RWPE2 (cell line): ENCODE measurements at regions not wholly inside any gene's neighbourhood (a gene's known extent, or its start where the extent isn't known, plus 50 kb on each side); places are given as distances from the start of the nearest gene placed in this dataset.
A peak's percentile ranks its signal among the peaks of the same experiment; 100 is the strongest.

Source experiments
- ATAC-seq: fragments of 200-7000 bp; cut with Tn5 transposase; 3 replicates; pipeline ENCODE4 v1.9.1; 2021; ENCODE audit warnings: low read depth
- DNase-seq: peaks from one replicate; pipeline ENCODE4 v3.0.0-alpha.2; 2020; ENCODE audit warnings: low spot score
- H3K27ac ChIP-seq: fragments of 450-650 bp; 2 replicates; pipeline ENCODE4 v1.5.1; 2017; ENCODE audit warnings: mild to moderate bottlenecking; ENCODE audit not compliant: poor library complexity, severe bottlenecking
- H3K27me3 ChIP-seq: fragments of 250-450 bp; sonication (Bioruptor Pico); 2 replicates; pipeline ENCODE4 v1.5.1; 2021; ENCODE audit warnings: mild to moderate bottlenecking, moderate library complexity; ENCODE audit not compliant: insufficient read depth, poor library complexity, severe bottlenecking
- H3K36me3 ChIP-seq: fragments of 250-450 bp; sonication (Bioruptor Pico); 2 replicates; pipeline ENCODE4 v1.5.1; 2020; ENCODE audit warnings: low read depth, mild to moderate bottlenecking, moderate library complexity
- H3K4me1 ChIP-seq: fragments of 250-450 bp; sonication (Bioruptor Pico); 2 replicates; pipeline ENCODE4 v1.5.1; 2021; ENCODE audit warnings: mild to moderate bottlenecking, moderate library complexity; ENCODE audit not compliant: insufficient read depth, poor library complexity, severe bottlenecking
- H3K4me3 ChIP-seq: fragments of 250-450 bp; sonication (Bioruptor Pico); 2 replicates; pipeline ENCODE4 v1.5.1; 2021; ENCODE audit warnings: mild to moderate bottlenecking, moderate library complexity; ENCODE audit not compliant: severe bottlenecking
- H3K9me3 ChIP-seq: fragments of 250-450 bp; sonication (Bioruptor Pico); 2 replicates; pipeline ENCODE4 v1.5.1; 2021; ENCODE audit warnings: mild to moderate bottlenecking, moderate library complexity; ENCODE audit not compliant: severe bottlenecking
- TF ChIP-seq, protein P1 (sequence below): fragments of 450-650 bp; IDR thresholded peaks from one replicate; pipeline ENCODE4 v1.5.1; 2017; ENCODE audit warnings: mild to moderate bottlenecking, moderate library complexity; ENCODE audit not compliant: poor library complexity, severe bottlenecking

DNA sequence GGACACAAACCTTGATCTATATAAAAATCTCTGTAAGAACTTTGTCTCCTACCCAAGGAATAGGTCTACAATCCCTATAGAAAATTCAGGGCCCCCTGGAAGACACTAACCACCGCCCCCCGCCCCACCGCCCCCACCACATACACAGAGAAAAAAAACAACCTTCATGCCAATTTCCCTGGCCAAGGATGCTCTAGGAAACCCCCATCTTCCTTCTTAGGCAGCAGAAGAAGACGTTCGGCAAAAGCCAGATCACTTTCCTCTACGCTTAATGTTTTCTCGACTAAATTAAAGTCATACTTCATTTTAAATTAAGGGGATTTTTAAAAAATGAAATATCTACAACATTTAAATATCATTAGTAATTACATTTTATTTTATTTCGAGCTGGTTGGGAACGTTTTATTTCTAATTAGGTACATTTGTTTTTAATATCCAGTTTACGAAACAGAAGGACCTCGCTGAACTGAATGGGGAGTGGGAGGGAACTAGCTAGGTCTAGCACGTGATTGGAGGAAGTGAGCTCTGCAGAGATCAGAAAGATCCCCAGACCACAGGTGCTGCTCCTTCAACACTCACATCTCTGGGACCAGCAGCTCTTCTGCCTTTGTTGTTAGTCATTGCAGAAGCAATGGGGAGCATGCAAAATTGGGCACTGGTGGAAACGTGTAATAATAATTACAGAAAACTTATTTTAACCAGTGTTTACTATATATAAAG lies 472.3 kb downstream of the MN1 start:
- Histone ChIP-seq H3K9me3 (no peaks in the 10 kb centered on the region), H3K4me3 (no peak overlapping the region), H3K4me1 (no peaks in the 10 kb centered on the region), H3K27ac (no peak overlapping the region), H3K36me3 (no peaks in the 10 kb centered on the region), H3K27me3 (no peaks in the 10 kb centered on the region)
- TF ChIP-seq, protein P1, sequence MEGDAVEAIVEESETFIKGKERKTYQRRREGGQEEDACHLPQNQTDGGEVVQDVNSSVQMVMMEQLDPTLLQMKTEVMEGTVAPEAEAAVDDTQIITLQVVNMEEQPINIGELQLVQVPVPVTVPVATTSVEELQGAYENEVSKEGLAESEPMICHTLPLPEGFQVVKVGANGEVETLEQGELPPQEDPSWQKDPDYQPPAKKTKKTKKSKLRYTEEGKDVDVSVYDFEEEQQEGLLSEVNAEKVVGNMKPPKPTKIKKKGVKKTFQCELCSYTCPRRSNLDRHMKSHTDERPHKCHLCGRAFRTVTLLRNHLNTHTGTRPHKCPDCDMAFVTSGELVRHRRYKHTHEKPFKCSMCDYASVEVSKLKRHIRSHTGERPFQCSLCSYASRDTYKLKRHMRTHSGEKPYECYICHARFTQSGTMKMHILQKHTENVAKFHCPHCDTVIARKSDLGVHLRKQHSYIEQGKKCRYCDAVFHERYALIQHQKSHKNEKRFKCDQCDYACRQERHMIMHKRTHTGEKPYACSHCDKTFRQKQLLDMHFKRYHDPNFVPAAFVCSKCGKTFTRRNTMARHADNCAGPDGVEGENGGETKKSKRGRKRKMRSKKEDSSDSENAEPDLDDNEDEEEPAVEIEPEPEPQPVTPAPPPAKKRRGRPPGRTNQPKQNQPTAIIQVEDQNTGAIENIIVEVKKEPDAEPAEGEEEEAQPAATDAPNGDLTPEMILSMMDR, result no peak
- no peak for ATAC-seq
- no peak for DNase-seq

DNA sequence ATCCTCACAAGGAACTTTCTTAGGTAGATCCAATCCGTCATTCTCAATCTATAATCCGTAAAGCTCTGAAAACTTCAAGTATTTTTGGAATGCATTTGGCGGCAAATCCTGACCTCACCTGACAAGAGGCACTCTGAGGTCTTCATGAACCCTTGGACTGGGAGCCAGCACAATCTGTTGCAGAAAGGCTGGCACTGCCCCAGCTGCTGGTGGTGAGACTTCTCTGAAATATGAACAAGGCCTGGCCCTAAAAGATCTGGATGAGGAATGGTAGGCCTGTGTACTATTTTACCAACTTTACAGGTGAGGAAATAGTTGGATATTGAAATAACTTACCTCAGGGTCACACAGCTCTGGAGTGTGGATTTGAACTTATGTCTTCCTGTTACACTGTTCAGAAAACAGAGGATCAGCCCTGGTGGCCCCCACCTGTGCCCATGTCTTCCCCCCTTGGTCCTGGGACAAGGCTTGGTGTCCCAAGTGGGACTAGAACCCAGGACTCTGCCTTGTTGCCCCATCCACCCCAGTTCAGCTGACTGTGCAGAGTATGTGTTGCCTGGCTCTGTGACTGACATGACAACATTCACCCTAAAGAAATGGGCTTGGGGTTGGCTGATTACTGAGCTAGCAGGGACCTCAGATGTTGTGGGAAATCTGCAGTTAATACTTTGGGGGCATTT lies 471.4 kb downstream of the MN1 start:
- Histone ChIP-seq H3K4me3 (no peak overlapping the region), H3K27me3 (no peaks in the 10 kb centered on the region), H3K27ac (no peak overlapping the region), H3K4me1 (no peaks in the 10 kb centered on the region), H3K9me3 (no peaks in the 10 kb centered on the region), H3K36me3 (no peaks in the 10 kb centered on the region)
- DNase-seq (no peak), ATAC-seq (no peak)
- TF ChIP-seq, protein P1, result no peak

DNA sequence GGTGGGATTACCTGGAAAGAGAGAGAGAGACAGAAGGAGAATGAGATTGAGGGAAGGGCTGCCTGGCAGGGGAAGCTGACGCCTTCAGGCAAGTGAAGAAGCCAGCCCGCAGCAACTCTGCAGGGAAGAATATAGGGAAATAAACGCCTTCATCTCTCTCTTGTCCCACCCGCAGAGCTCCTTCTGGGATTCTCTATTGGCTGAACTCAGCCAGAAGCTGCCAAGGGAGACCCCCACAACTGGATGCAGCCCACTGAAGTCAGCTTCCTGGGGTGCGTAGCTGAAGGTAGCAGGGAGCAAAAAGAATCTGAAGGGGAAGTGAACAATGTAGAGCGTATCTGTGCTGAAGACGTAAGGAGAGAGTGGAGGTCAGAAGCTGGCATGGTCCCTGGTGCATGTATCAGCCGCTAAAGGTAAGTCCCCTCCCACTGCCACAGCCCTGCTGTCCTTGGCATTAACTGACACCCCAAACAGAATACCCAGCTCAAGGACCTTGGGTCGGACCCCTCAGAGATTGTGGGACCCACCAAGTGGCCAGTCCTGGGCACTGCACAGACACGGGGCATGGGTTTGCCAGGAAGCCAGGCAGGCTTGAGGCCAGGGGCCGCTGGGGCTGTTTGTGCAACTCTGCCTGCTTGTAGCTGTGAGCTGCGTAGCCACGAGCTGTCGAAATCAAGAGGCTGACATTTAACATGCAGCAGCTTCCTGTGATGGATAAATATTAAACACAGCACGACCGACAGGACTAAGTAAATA lies 469.9 kb downstream of the MN1 start:
- TF ChIP-seq, protein P1, result peak; percentile 27
- peak; percentile 44 for ATAC-seq
- Histone ChIP-seq H3K4me1 (peaks cover 10% of the 10 kb centered on the region), H3K27me3 (no peaks in the 10 kb centered on the region), H3K4me3 (no peak overlapping the region), H3K27ac (no peak overlapping the region), H3K9me3 (no peaks in the 10 kb centered on the region), H3K36me3 (no peaks in the 10 kb centered on the region)
- no peak for DNase-seq

DNA sequence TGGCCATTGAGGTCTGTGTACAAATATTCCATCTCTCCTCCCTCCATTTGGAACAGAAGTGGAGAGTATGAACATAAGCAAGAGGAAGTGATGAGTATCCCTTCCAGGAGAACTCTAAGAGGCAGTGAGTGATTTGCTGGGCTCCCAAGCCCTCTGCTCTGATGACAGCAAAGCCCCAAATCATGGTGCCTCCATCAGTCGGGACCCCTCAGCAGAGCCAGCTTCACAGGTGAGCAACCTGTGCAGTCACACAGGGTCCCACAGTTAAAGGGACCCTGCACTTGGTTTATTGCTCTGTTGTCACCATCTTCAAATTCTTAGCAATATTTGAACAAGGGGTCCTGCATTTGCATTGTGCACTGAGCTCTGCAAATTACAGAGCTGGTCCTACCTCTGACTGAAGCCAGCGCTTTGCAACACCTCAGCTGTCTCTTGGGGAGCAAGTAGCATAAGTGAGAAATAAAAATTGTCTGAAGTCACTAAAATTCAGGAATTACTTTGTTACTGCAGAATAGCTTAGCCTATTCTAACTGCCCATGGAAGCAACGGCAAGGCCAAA lies 466.4 kb downstream of the MN1 start:
- no peak for DNase-seq
- H3K36me3 ChIP-seq, result no peaks in the 10 kb centered on the region
- no peak for ATAC-seq
- H3K27ac ChIP-seq, result no peak overlapping the region
- no peaks in the 10 kb centered on the region for H3K27me3 ChIP-seq
- H3K4me3 ChIP-seq, result no peak overlapping the region
- H3K4me1 ChIP-seq, result peaks cover 10% of the 10 kb centered on the region
- H3K9me3 ChIP-seq, result peaks cover 2% of the 10 kb centered on the region
- TF ChIP-seq, protein P1, result no peak
